GM12865 (cell line): ENCODE measurements at regions not wholly inside any gene's neighbourhood (a gene's known extent, or its start where the extent isn't known, plus 50 kb on each side); places are given as distances from the start of the nearest gene placed in this dataset.

Source experiments
- DNase-seq: peaks from one replicate; pipeline ENCODE4 v3.0.0; 2010; ENCODE audit warnings: low read depth
- H3K4me3 ChIP-seq: 2 replicates; pipeline ENCODE4 v1.5.1; 2011; ENCODE audit warnings: mild to moderate bottlenecking, low read depth, low read length, control low read depth
- CTCF ChIP-seq: IDR thresholded peaks from 2 replicates; pipeline ENCODE4 v1.5.1; 2011; ENCODE audit warnings: low read length, control low read depth, low read depth, inconsistent platforms; ENCODE audit not compliant: insufficient read depth; ENCODE audit errors: missing control alignments

GRCh38 chr13:22127277-22128164 is 456.6 kb downstream of the FGF9 start:
- no peak for TF ChIP-seq CTCF
- DNase-seq, result no peak
- no peak overlapping the region for H3K4me3 ChIP-seq

GRCh38 chr13:22128441-22129408 is 457.9 kb downstream of the FGF9 start:
- no peak for TF ChIP-seq CTCF
- no peak for DNase-seq
- no peak overlapping the region for H3K4me3 ChIP-seq

- TF ChIP-seq CTCF, result no peak
- no peak for DNase-seq
- H3K4me3 ChIP-seq, result no peak overlapping the region
Measured at GRCh38 chr13:22130254-22130653, 459.4 kb downstream of the FGF9 start.

GRCh38 chr13:22134261-22134660 is 463.4 kb downstream of the FGF9 start:
- no peak for DNase-seq
- TF ChIP-seq CTCF, result no peak
- H3K4me3 ChIP-seq, result no peak overlapping the region

- no peak for DNase-seq
- H3K4me3 ChIP-seq, result no peak overlapping the region
- TF ChIP-seq CTCF, result no peak
Measured at GRCh38 chr13:22135446-22135845, 464.6 kb downstream of the FGF9 start.

- H3K4me3 ChIP-seq, result no peak overlapping the region
- no peak for TF ChIP-seq CTCF
- DNase-seq, result no peak
Measured at GRCh38 chr13:22137361-22138050, 466.6 kb downstream of the FGF9 start.
